GM19328 (cell line): ENCODE measurements at regions not wholly inside any gene's neighbourhood (a gene's known extent, or its start where the extent isn't known, plus 50 kb on each side); places are given as distances from the start of the nearest gene placed in this dataset.

Experiments used
- ATAC-seq: cut with Tn5 transposase; IDR thresholded peaks from one replicate; pipeline ENCODE4 v1.9.1; 2021; ENCODE audit warnings: mild to moderate bottlenecking, moderate library complexity; ENCODE audit not compliant: unreplicated experiment

DNA sequence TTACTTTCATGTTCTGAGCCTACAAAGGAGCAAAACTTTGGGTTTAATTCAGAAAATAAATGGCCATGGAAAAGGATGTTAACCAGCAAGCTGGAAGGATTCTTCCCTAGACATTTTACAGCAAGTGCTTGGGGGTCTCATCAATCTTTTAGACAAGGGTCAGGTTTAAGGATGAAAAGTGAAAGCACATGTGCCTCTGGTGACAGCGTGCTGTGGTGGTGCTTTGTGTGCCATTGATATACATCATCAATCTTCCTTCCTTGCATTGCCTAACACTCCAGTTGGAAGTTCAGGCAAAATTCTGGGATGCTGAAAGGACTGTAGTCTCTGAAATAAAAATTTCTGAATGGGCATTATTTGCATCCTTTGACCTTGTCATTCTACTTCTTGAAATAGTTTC is 171.2 kb downstream of the KCNE4 start:
- ATAC-seq, result no peak

DNA sequence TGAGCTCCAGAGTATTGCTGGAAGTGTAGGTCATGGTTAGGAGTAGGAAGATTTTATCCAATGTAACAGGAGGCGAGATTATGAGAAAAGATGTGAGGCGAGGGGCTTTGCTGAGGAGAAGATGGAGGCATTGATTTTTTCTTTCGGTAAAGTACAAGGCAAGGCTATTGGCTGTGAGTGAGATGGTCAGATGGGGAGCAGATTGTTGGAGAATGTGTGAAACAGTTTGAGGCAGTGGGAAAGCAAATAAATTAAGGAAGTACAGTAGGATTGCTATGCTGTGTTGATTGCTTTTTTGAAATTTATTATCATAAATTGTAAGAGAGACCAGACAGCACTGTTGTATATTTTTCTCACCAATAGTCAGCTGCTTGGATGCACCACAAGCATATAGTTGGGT is 173.3 kb downstream of the KCNE4 start:
- ATAC-seq, result no peak

GRCh38 chr2:223226264-223226663 is 174.3 kb downstream of the KCNE4 start:
- ATAC-seq, result no peak

- no peak for ATAC-seq
These were observed 175.3 kb downstream of the KCNE4 start for GRCh38 chr2:223227338-223227737.

GRCh38 chr2:223228871-223229270 is 176.9 kb downstream of the KCNE4 start:
- no peak for ATAC-seq

DNA sequence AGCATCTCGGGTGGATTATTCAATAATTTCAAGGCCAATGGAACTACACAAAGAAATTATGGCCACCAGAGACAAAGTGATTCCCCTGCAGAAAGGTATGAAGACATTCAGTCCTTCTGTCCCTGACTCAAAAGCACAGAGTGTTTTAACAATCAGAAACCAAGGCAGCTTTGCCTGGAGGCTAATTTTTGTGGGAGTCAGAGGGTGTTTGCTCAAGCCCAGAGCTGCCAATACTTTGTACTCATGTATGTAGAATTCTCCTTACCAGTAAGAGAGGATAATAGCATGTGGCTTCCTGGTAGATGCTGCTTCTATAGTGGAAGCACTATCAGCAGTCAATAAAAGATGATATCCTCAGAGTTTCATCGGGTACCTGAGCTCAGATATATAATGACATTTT is 178.4 kb downstream of the KCNE4 start:
- ATAC-seq, result no peak

DNA sequence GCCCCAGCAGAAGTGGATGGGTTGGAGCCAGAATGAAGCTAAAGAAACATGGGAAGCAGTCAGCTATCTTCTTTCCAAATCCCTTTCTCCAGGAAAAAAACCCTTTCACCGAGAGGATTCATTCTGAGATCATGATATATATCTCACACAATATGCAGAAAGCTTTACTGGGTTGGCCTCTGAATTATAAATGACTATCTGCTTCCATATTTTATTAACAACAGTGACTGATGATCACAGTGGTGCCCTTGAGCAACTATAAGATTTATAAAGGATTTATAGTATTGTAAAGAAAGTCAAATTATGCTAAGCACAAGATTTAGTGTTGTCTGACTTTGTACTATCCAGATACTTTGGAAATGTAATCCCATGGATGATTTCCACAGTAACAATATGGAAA is 180.3 kb downstream of the KCNE4 start:
- no peak for ATAC-seq

DNA sequence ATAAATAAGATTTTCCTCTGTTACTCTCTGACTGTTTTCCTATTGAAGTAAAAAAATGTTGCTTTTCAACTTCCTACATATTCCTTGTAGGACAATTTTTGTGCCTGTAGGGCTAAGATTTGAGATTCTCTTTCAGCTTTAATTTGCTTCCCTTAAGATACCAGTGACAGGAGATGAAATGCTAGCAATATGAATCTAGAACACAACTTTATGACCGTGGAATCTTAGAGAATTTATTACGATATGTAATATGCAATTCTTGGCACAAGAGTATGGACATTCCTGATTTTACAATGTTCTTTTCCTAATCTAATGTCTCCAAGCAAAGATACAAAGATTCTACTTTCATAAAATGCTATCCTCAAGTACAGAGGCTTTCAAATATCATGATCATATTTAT is 180.9 kb downstream of the KCNE4 start:
- ATAC-seq, result no peak

- ATAC-seq, result no peak
These were observed 184.0 kb downstream of the KCNE4 start for GRCh38 chr2:223235986-223236385.

DNA sequence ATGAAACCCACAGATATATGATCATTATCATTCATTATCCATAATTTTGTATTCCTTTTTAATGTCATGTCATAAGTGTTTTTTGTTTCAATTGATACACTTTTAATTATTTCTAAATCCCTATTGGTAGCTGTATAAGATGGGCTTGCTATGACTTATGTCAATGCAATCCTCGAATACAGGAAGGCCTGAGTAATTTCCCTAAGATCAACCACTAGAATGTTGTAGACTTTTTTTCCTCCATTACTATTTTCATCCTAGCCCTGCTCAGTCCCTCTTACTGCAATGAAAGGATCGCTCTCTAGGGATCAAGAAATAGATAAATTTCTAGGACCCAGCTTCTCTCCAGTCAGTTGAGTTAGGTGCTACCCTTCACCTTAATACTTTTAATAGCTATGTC is 186.3 kb downstream of the KCNE4 start:
- no peak for ATAC-seq

DNA sequence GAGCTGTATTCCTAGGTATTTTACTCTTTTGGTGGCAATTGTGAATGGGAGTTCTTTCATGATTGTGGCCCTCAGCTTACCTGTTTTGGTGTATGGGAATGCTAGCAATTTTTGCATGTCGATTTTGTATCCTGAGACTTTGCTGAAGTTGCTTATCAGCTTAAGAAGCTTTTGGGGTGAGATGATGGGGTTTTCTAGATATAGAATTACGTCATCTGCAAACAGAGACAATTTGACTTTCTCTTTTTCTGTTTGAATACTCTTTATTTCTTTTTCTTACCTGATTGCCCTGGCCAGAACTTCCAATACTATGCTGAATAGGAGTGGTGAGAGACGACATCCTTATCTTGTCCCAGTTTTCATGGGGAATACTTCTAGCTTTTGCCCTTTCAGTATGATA is 191.2 kb downstream of the KCNE4 start:
- ATAC-seq, result no peak

- no peak for ATAC-seq
These were observed 195.1 kb downstream of the KCNE4 start for GRCh38 chr2:223247136-223247535.

- ATAC-seq, result no peak
These were observed 199.8 kb downstream of the KCNE4 start for GRCh38 chr2:223251656-223252229.

- no peak for ATAC-seq
These were observed 208.7 kb downstream of the KCNE4 start for GRCh38 chr2:223260681-223261080.

GRCh38 chr2:223262946-223263345 is 211.0 kb downstream of the KCNE4 start:
- no peak for ATAC-seq

- ATAC-seq, result no peak
These were observed 212.7 kb downstream of the KCNE4 start for GRCh38 chr2:223264541-223265193.

- ATAC-seq, result no peak
These were observed 215.4 kb downstream of the KCNE4 start for GRCh38 chr2:223267160-223267951.

- no peak for ATAC-seq
These were observed 217.4 kb downstream of the KCNE4 start for GRCh38 chr2:223269386-223269785.

- no peak for ATAC-seq
These were observed 218.6 kb downstream of the KCNE4 start for GRCh38 chr2:223270548-223270947.

DNA sequence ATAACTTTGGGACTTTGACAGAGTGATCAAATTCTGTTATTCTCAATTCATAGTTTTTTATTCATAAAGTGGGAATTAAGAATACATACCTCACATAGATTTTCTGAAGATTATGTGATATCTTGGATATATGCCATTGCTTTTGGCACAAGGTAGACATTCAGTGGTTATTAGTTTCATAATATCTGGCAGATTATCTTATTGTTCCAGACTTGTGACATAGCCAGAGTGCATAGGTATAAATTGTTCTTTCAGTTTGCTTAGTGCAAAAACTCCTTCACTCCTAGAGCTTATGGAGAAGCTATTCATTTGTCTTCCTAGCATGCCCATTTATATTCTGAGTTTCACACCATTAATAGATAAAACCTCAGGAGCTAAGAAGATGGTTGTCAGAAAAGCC is 222.0 kb downstream of the KCNE4 start:
- no peak for ATAC-seq

- no peak for ATAC-seq
These were observed 230.2 kb downstream of the KCNE4 start for GRCh38 chr2:223282221-223282620.

- no peak for ATAC-seq
These were observed 231.3 kb downstream of the KCNE4 start for GRCh38 chr2:223283329-223283728.
